ENCODE measurements at regions not wholly inside any gene's neighbourhood (a gene's known extent, or its start where the extent isn't known, plus 50 kb on each side); places are given as distances from the start of the nearest gene placed in this dataset.

GRCh38 chr3:11948331-11948730 is 55.9 kb upstream of the SYN2 start:
- Histone ChIP-seq H3K4me1 (ENCODE audit: control insufficient read depth, low read length) (no peaks in the 10 kb centered on the region), H3K27ac (ENCODE audit: low read depth, low read length) (no peak overlapping the region), H3F3A (ENCODE audit: control insufficient read depth, insufficient read depth) (no peaks in the 10 kb centered on the region), H3K79me2 (ENCODE audit: control insufficient read depth, low read length) (no peaks in the 10 kb centered on the region), H3K27me3 (ENCODE audit: control insufficient read depth, low read length) (0 out of 2 replicates have a peak, but pooled peaks cover 2% of the 10 kb centered on the region), H3K9me3 (ENCODE audit: control insufficient read depth, insufficient read depth, low read length) (no peaks in the 10 kb centered on the region), H4K20me1 (ENCODE audit: control insufficient read depth, insufficient read depth, low read depth, low read length) (no peaks in the 10 kb centered on the region), H3K9me2 (replicated peaks; ENCODE audit: control insufficient read depth, low read length) (no peaks in the 10 kb centered on the region), H3K4me3 (ENCODE audit: low read length) (no peak overlapping the region), H3K4me2 (ENCODE audit: low read length) (no peak overlapping the region), H3K36me3 (ENCODE audit: control insufficient read depth, low read length) (no peaks in the 10 kb centered on the region)
- TF ChIP-seq, protein P1, sequence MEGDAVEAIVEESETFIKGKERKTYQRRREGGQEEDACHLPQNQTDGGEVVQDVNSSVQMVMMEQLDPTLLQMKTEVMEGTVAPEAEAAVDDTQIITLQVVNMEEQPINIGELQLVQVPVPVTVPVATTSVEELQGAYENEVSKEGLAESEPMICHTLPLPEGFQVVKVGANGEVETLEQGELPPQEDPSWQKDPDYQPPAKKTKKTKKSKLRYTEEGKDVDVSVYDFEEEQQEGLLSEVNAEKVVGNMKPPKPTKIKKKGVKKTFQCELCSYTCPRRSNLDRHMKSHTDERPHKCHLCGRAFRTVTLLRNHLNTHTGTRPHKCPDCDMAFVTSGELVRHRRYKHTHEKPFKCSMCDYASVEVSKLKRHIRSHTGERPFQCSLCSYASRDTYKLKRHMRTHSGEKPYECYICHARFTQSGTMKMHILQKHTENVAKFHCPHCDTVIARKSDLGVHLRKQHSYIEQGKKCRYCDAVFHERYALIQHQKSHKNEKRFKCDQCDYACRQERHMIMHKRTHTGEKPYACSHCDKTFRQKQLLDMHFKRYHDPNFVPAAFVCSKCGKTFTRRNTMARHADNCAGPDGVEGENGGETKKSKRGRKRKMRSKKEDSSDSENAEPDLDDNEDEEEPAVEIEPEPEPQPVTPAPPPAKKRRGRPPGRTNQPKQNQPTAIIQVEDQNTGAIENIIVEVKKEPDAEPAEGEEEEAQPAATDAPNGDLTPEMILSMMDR (IDR thresholded peaks at IDR 0.05; ENCODE audit: low read depth, low read length, poor library complexity, severe bottlenecking): no peak
- no peak for TF ChIP-seq EZH2phosphoT487 (IDR thresholded peaks at IDR 0.05; ENCODE audit: borderline replicate concordance, low read length)

DNA sequence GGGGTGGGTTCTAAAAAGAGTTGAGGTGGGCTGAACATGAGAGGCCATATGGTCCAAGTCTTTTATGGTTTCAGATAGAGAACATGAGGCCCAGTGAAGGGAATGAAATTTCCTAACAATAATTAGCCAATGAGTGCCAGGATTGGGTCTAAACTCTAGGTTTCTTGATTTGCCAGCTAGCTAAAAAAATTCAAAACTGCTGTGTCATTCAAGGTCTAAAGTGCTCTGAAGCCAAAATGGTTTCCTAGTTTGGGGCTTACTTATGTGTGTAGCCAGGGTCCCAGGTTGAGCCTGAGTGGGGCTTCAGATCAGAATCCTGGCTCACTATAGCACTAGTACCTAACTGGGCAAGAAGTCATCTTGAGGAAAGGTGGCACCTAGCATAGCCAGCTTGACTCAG is 55.3 kb upstream of the SYN2 start:
- Histone ChIP-seq H3K79me2 (ENCODE audit: control insufficient read depth, low read length) (no peaks in the 10 kb centered on the region), H3K9me3 (ENCODE audit: control insufficient read depth, insufficient read depth, low read length) (no peaks in the 10 kb centered on the region)
- TF ChIP-seq EZH2phosphoT487 (IDR thresholded peaks at IDR 0.05; ENCODE audit: borderline replicate concordance, low read length): no peak
- TF ChIP-seq, protein P1 (IDR thresholded peaks at IDR 0.05; ENCODE audit: low read depth, low read length, poor library complexity, severe bottlenecking): no peak

GRCh38 chr3:11949351-11949750 is 54.8 kb upstream of the SYN2 start:
- H3K27ac ChIP-seq (ENCODE audit: low read depth, low read length): no peak overlapping the region
- H3K36me3 ChIP-seq (ENCODE audit: control insufficient read depth, low read length): no peaks in the 10 kb centered on the region
- no peaks in the 10 kb centered on the region for H3K9me3 ChIP-seq (ENCODE audit: control insufficient read depth, insufficient read depth, low read length)
- H3K27me3 ChIP-seq (ENCODE audit: control insufficient read depth, low read length): 0 out of 2 replicates have a peak, but pooled peaks cover 2% of the 10 kb centered on the region
- H3K79me2 ChIP-seq (ENCODE audit: control insufficient read depth, low read length): no peaks in the 10 kb centered on the region
- no peaks in the 10 kb centered on the region for H3F3A ChIP-seq (ENCODE audit: control insufficient read depth, insufficient read depth)
- no peaks in the 10 kb centered on the region for H4K20me1 ChIP-seq (ENCODE audit: control insufficient read depth, insufficient read depth, low read depth, low read length)
- H3K9me2 ChIP-seq (replicated peaks; ENCODE audit: control insufficient read depth, low read length): no peaks in the 10 kb centered on the region
- no peaks in the 10 kb centered on the region for H3K4me1 ChIP-seq (ENCODE audit: control insufficient read depth, low read length)
- H3K4me3 ChIP-seq (ENCODE audit: low read length): no peak overlapping the region
- no peak for TF ChIP-seq EZH2phosphoT487 (IDR thresholded peaks at IDR 0.05; ENCODE audit: borderline replicate concordance, low read length)
- TF ChIP-seq, protein P1 (IDR thresholded peaks at IDR 0.05; ENCODE audit: low read depth, low read length, poor library complexity, severe bottlenecking): no peak
- no peak overlapping the region for H3K4me2 ChIP-seq (ENCODE audit: low read length)

More for the DNA sequence above, 55.3 kb upstream of the SYN2 start:
- no peak overlapping the region for H3K4me3 ChIP-seq (ENCODE audit: low read length)
- H4K20me1 ChIP-seq (ENCODE audit: control insufficient read depth, insufficient read depth, low read depth, low read length): no peaks in the 10 kb centered on the region
- H3K4me2 ChIP-seq (ENCODE audit: low read length): no peak overlapping the region
- H3K27ac ChIP-seq (ENCODE audit: low read depth, low read length): no peak overlapping the region
- 0 out of 2 replicates have a peak, but pooled peaks cover 2% of the 10 kb centered on the region for H3K27me3 ChIP-seq (ENCODE audit: control insufficient read depth, low read length)
- no peaks in the 10 kb centered on the region for H3F3A ChIP-seq (ENCODE audit: control insufficient read depth, insufficient read depth)
- no peaks in the 10 kb centered on the region for H3K36me3 ChIP-seq (ENCODE audit: control insufficient read depth, low read length)
- H3K9me2 ChIP-seq (replicated peaks; ENCODE audit: control insufficient read depth, low read length): no peaks in the 10 kb centered on the region
- no peaks in the 10 kb centered on the region for H3K4me1 ChIP-seq (ENCODE audit: control insufficient read depth, low read length)

All from DOHH2 (cell line).